GM19467 (cell line): ENCODE measurements at regions not wholly inside any gene's neighbourhood (a gene's known extent, or its start where the extent isn't known, plus 50 kb on each side); places are given as distances from the start of the nearest gene placed in this dataset.
A peak's percentile ranks its signal among the peaks of the same experiment; 100 is the strongest.

Source experiments
- ATAC-seq: cut with Tn5 transposase; IDR thresholded peaks from one replicate; pipeline ENCODE4 v1.9.1; 2021; ENCODE audit warnings: mild to moderate bottlenecking, moderate library complexity; ENCODE audit not compliant: unreplicated experiment

GRCh38 chr14:53491256-53491883 is 338.2 kb upstream of the DDHD1 start:
- no peak for ATAC-seq

- ATAC-seq: no peak
Measured at GRCh38 chr14:53478174-53478573, 325.1 kb upstream of the DDHD1 start.

GRCh38 chr14:53473480-53473879 is 320.4 kb upstream of the DDHD1 start:
- ATAC-seq: no peak

GRCh38 chr14:53472306-53472705 is 319.2 kb upstream of the DDHD1 start:
- no peak for ATAC-seq

- ATAC-seq: no peak
Measured at GRCh38 chr14:53470351-53471043, 317.4 kb upstream of the DDHD1 start.

- ATAC-seq: no peak
Measured at GRCh38 chr14:53468876-53469275, 315.8 kb upstream of the DDHD1 start.

- no peak for ATAC-seq
Measured at GRCh38 chr14:53464376-53464775, 311.3 kb upstream of the DDHD1 start.

- no peak for ATAC-seq
Measured at GRCh38 chr14:53462931-53463778, 310.0 kb upstream of the DDHD1 start.

GRCh38 chr14:53461858-53462257 is 308.7 kb upstream of the DDHD1 start:
- ATAC-seq: no peak

- ATAC-seq: no peak
Measured at GRCh38 chr14:53460544-53460943, 307.4 kb upstream of the DDHD1 start.

- no peak for ATAC-seq
Measured at GRCh38 chr14:53458368-53458814, 305.3 kb upstream of the DDHD1 start.

- ATAC-seq: no peak
Measured at GRCh38 chr14:53456931-53457330, 303.8 kb upstream of the DDHD1 start.

GRCh38 chr14:53452005-53452673 is 299.0 kb upstream of the DDHD1 start:
- no peak for ATAC-seq

GRCh38 chr14:53450871-53451270 is 297.7 kb upstream of the DDHD1 start:
- ATAC-seq: no peak

GRCh38 chr14:53448682-53449081 is 295.6 kb upstream of the DDHD1 start:
- ATAC-seq: no peak

- no peak for ATAC-seq
Measured at GRCh38 chr14:53444677-53445312, 291.7 kb upstream of the DDHD1 start.

GRCh38 chr14:53441789-53442188 is 288.7 kb upstream of the DDHD1 start:
- ATAC-seq: no peak

GRCh38 chr14:53437858-53438257 is 284.7 kb upstream of the DDHD1 start:
- ATAC-seq: no peak

GRCh38 chr14:53432378-53432802 is 279.3 kb upstream of the DDHD1 start:
- ATAC-seq: peak; percentile 64

- ATAC-seq: no peak
Measured at GRCh38 chr14:53430870-53431269, 277.7 kb upstream of the DDHD1 start.
